Activated B cell treated with CpG ODN at 0.5 μM for 24 hours (primary cell): ENCODE measurements at regions not wholly inside any gene's neighbourhood (a gene's known extent, or its start where the extent isn't known, plus 50 kb on each side); places are given as distances from the start of the nearest gene placed in this dataset.

ENCODE experiments used
- ATAC-seq: fragments of 200-7000 bp; cut with Tn5 transposase; one replicate; pipeline ENCODE4 v1.10.0; 2021; ENCODE audit warnings: low read depth, mild to moderate bottlenecking, moderate library complexity
- CTCF ChIA-PET: fragments of 350-600 bp; sonication (Branson Sonifier 250); formaldehyde crosslinking; loops from one replicate; lab custom pipeline; 2021; ENCODE audit warnings: antibody characterized with exemption; lab: Charles Lee
- POLR2A ChIA-PET: fragments of 350-600 bp; sonication (Branson Sonifier 250); formaldehyde crosslinking; loops from one replicate; lab custom pipeline; 2021; ENCODE audit warnings: antibody characterized with exemption; lab: Charles Lee
- DNase-seq: peaks from one replicate; pipeline ENCODE4 v3.0.0; 2022
- H3K27ac Mint-ChIP-seq: one replicate; pipeline ENCODE4 v1.8.0; 2020; ENCODE audit warnings: mixed read lengths
- H3K27me3 Mint-ChIP-seq: one replicate; pipeline ENCODE4 v1.8.0; 2021; ENCODE audit warnings: mixed read lengths
- H3K36me3 Mint-ChIP-seq: one replicate; pipeline ENCODE4 v1.8.0; 2021; ENCODE audit warnings: low read depth, mixed read lengths
- H3K4me1 Mint-ChIP-seq: one replicate; pipeline ENCODE4 v1.8.0; 2021; ENCODE audit warnings: mixed read lengths
- H3K4me3 Mint-ChIP-seq: one replicate; pipeline ENCODE4 v1.8.0; 2020; ENCODE audit warnings: mild to moderate bottlenecking, mixed read lengths
- H3K9me3 Mint-ChIP-seq: one replicate; pipeline ENCODE4 v1.8.0; 2020; ENCODE audit warnings: mixed read lengths
- CTCF ChIP-seq: fragments of 200-600 bp; IDR thresholded peaks from one replicate; pipeline ENCODE4 v1.8.0; 2022; ENCODE audit warnings: antibody characterized with exemption, mild to moderate bottlenecking
- intact Hi-C: fragments of 100-400 bp; cut with micrococcal nuclease; formaldehyde crosslinking; loops from one replicate; pipeline ENCODE4 v1.15.1; 2024

- H3K27ac Mint-ChIP-seq: no peak overlapping the region
- peaks cover 27% of the 10 kb centered on the region for H3K4me1 Mint-ChIP-seq
- CTCF ChIA-PET: no interaction called here
- ATAC-seq (no peak), DNase-seq (no peak)
- H3K4me3 Mint-ChIP-seq: no peak overlapping the region
- no peaks in the 10 kb centered on the region for H3K36me3 Mint-ChIP-seq
- H3K27me3 Mint-ChIP-seq: no peaks in the 10 kb centered on the region
- TF ChIP-seq CTCF: no peak
- POLR2A ChIA-PET: no interaction called here
- no peaks in the 10 kb centered on the region for H3K9me3 Mint-ChIP-seq
- intact Hi-C loops: no loop called here
Measured at GRCh38 chr2:59997371-59997770, 556.1 kb downstream of the BCL11A start.

- intact Hi-C loops: no loop called here
- Mint-ChIP-seq H3K4me3 (no peak overlapping the region), H3K27ac (no peak overlapping the region), H3K4me1 (peaks cover 27% of the 10 kb centered on the region), H3K27me3 (no peaks in the 10 kb centered on the region), H3K36me3 (no peaks in the 10 kb centered on the region), H3K9me3 (no peaks in the 10 kb centered on the region)
- no peak for DNase-seq
- ATAC-seq: no peak
- CTCF ChIA-PET: no interaction called here
- POLR2A ChIA-PET: no interaction called here
- no peak for TF ChIP-seq CTCF
Measured at GRCh38 chr2:59996855-59997254, 556.6 kb downstream of the BCL11A start.

- POLR2A ChIA-PET: no interaction called here
- Mint-ChIP-seq H3K36me3 (no peaks in the 10 kb centered on the region), H3K9me3 (no peaks in the 10 kb centered on the region), H3K4me1 (peaks cover 20% of the 10 kb centered on the region), H3K27me3 (no peaks in the 10 kb centered on the region), H3K27ac (no peak overlapping the region), H3K4me3 (no peak overlapping the region)
- intact Hi-C loops: no loop called here
- DNase-seq: no peak
- ATAC-seq: no peak
- CTCF ChIA-PET: no interaction called here
- TF ChIP-seq CTCF: no peak
Measured at GRCh38 chr2:59993726-59994125, 559.7 kb downstream of the BCL11A start.

GRCh38 chr2:59988341-59988740, 565.1 kb downstream of the BCL11A start:
- Mint-ChIP-seq H3K27ac (no peak overlapping the region), H3K36me3 (no peaks in the 10 kb centered on the region), H3K27me3 (no peaks in the 10 kb centered on the region), H3K4me3 (no peak overlapping the region), H3K9me3 (no peaks in the 10 kb centered on the region), H3K4me1 (no peaks in the 10 kb centered on the region)
- CTCF ChIA-PET: no interaction called here
- DNase-seq (no peak), ATAC-seq (no peak)
- TF ChIP-seq CTCF: no peak
- POLR2A ChIA-PET: no interaction called here
- intact Hi-C loops: no loop called here

GRCh38 chr2:59986511-59986910, 566.9 kb downstream of the BCL11A start:
- Mint-ChIP-seq H3K4me1 (no peaks in the 10 kb centered on the region), H3K9me3 (no peaks in the 10 kb centered on the region), H3K36me3 (no peaks in the 10 kb centered on the region), H3K27ac (no peak overlapping the region), H3K4me3 (no peak overlapping the region), H3K27me3 (no peaks in the 10 kb centered on the region)
- TF ChIP-seq CTCF: no peak
- intact Hi-C loops: no loop called here
- DNase-seq (no peak), ATAC-seq (no peak)
- ChIA-PET CTCF (no interaction called here), POLR2A (no interaction called here)
